Loucy (cell line): ENCODE measurements at regions not wholly inside any gene's neighbourhood (a gene's known extent, or its start where the extent isn't known, plus 50 kb on each side); places are given as distances from the start of the nearest gene placed in this dataset.

Source experiments
- H2AFZ ChIP-seq: fragments of 200-600 bp; sonication (generic); 2 replicates; pipeline ENCODE4 v1.6.0; 2016; ENCODE audit warnings: antibody characterized with exemption, mild to moderate bottlenecking, low read length, moderate library complexity
- H3F3A ChIP-seq: fragments of 200-600 bp; 2 replicates; pipeline ENCODE4 v1.6.0; 2016; ENCODE audit warnings: antibody characterized with exemption, low read depth, mild to moderate bottlenecking
- H3K27me3 ChIP-seq: fragments of 200-600 bp; sonication (generic); 2 replicates; pipeline ENCODE4 v1.6.1; 2014; ENCODE audit warnings: low read length, mild to moderate bottlenecking; ENCODE audit not compliant: insufficient read depth, poor library complexity, severe bottlenecking
- H3K36me3 ChIP-seq: fragments of 200-600 bp; sonication (generic); 2 replicates; pipeline ENCODE4 v1.6.1; 2016; ENCODE audit warnings: low read length; ENCODE audit not compliant: insufficient read depth
- H3K4me1 ChIP-seq: fragments of 200-600 bp; sonication (generic); 2 replicates; pipeline ENCODE4 v1.5.1; 2014; ENCODE audit warnings: low read length, mild to moderate bottlenecking; ENCODE audit not compliant: insufficient read depth, poor library complexity, severe bottlenecking
- H3K4me2 ChIP-seq: fragments of 200-600 bp; sonication (generic); 2 replicates; pipeline ENCODE4 v1.6.0; 2014; ENCODE audit warnings: antibody characterized with exemption, low read length, low read depth, mild to moderate bottlenecking; ENCODE audit not compliant: poor library complexity, severe bottlenecking
- H3K4me3 ChIP-seq: fragments of 200-600 bp; sonication (generic); 2 replicates; pipeline ENCODE4 v1.5.1; 2014; ENCODE audit warnings: low read length, mild to moderate bottlenecking, mixed read lengths; ENCODE audit not compliant: poor library complexity, severe bottlenecking
- H3K79me2 ChIP-seq: fragments of 200-600 bp; sonication (generic); 2 replicates; pipeline ENCODE4 v1.6.1; 2014; ENCODE audit warnings: low read length; ENCODE audit not compliant: insufficient read depth
- H3K9ac ChIP-seq: fragments of 200-600 bp; sonication (generic); 2 replicates; pipeline ENCODE4 v1.6.0; 2014; ENCODE audit warnings: mild to moderate bottlenecking, low read depth, low read length, moderate library complexity; ENCODE audit not compliant: poor library complexity, severe bottlenecking
- H3K9me2 ChIP-seq: fragments of 200-600 bp; sonication (generic); replicated peaks from 2 replicates; pipeline ENCODE4 v1.6.1; 2016; ENCODE audit warnings: low read depth, low read length, mixed read lengths
- H3K9me3 ChIP-seq: fragments of 200-600 bp; sonication (generic); 2 replicates; pipeline ENCODE4 v1.6.1; 2014; ENCODE audit warnings: mild to moderate bottlenecking, antibody characterized with exemption, low read length, low read depth; ENCODE audit not compliant: insufficient read depth
- H4K20me1 ChIP-seq: fragments of 200-600 bp; sonication (generic); 2 replicates; pipeline ENCODE4 v1.6.0; 2014; ENCODE audit warnings: antibody characterized with exemption, low read length, mild to moderate bottlenecking; ENCODE audit not compliant: insufficient read depth, poor library complexity, severe bottlenecking
- CTCF ChIP-seq: fragments of 200-600 bp; sonication (generic); conservative IDR thresholded peaks from 2 replicates; pipeline ENCODE4 v1.5.1; 2014; ENCODE audit warnings: mild to moderate bottlenecking, antibody characterized with exemption, low read length
- EZH2phosphoT487 ChIP-seq: fragments of 200-600 bp; IDR thresholded peaks from 2 replicates; pipeline ENCODE4 v1.6.1; 2018; ENCODE audit warnings: antibody characterized with exemption, mild to moderate bottlenecking, moderate library complexity, borderline replicate concordance

DNA sequence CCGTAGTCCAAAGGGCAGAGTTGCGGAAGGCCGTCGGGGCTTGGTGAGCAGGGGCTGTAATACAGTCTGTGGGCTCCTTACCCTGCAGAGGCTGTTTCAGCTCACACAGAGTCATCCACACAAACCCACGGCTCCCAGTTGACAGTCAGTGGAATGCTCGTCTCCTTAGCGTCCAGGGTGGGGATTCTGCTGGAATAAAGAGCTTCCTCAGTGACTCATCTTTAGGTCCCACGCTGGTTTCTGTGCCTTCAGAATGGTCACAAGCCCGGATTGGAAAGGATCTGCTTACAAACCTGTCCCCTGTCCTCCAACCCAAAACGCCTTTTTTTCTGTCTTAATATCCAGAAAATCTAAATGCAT, 201.3 kb upstream of the TPM1 start:
- no peaks in the 10 kb centered on the region for H3K4me1 ChIP-seq
- H3K36me3 ChIP-seq, result no peaks in the 10 kb centered on the region
- no peaks in the 10 kb centered on the region for H3K9me2 ChIP-seq
- no peak overlapping the region for H3K4me2 ChIP-seq
- no peaks in the 10 kb centered on the region for H4K20me1 ChIP-seq
- no peaks in the 10 kb centered on the region for H3K27me3 ChIP-seq
- H3F3A ChIP-seq, result no peaks in the 10 kb centered on the region
- no peaks in the 10 kb centered on the region for H3K79me2 ChIP-seq
- no peaks in the 10 kb centered on the region for H3K9me3 ChIP-seq
- no peak overlapping the region for H3K4me3 ChIP-seq
- no peak overlapping the region for H3K9ac ChIP-seq
- H2AFZ ChIP-seq, result no peak overlapping the region
- no peak for TF ChIP-seq CTCF
- TF ChIP-seq EZH2phosphoT487, result no peak

GRCh38 chr15:62841891-62842559, 200.5 kb upstream of the TPM1 start:
- Histone ChIP-seq H3K27me3 (no peaks in the 10 kb centered on the region), H3K9me3 (no peaks in the 10 kb centered on the region), H3K4me3 (no peak overlapping the region), H3K9me2 (no peaks in the 10 kb centered on the region), H3F3A (no peaks in the 10 kb centered on the region), H4K20me1 (no peaks in the 10 kb centered on the region), H3K36me3 (no peaks in the 10 kb centered on the region), H3K4me2 (no peak overlapping the region), H3K4me1 (no peaks in the 10 kb centered on the region), H3K9ac (no peak overlapping the region), H3K79me2 (no peaks in the 10 kb centered on the region), H2AFZ (no peak overlapping the region)
- TF ChIP-seq EZH2phosphoT487, result no peak
- TF ChIP-seq CTCF, result no peak

DNA sequence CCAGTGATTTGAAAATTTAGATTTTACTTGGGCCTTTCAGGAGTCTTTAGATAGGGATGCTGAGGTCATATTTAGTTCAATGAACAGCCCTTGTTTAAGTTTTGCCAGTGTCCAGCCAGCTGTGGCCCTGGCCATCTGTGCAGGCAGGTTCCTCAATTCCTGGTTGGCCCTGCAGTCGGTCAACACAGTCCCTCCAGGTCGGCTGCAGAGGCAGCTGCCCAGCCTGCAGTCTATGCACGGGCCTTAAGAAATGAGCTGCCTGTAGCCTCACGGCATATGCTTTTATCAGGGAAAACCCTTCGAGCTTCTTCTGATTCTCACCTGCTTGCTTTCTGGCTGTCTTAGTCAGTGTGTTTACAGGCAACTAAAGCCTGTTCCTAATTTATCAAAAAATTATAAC, 199.2 kb upstream of the TPM1 start:
- Histone ChIP-seq H3K79me2 (no peaks in the 10 kb centered on the region), H3K4me3 (no peak overlapping the region), H3K4me1 (peaks cover 2% of the 10 kb centered on the region), H3K9ac (no peak overlapping the region), H3K9me3 (no peaks in the 10 kb centered on the region), H3K27me3 (no peaks in the 10 kb centered on the region), H2AFZ (no peak overlapping the region), H3K9me2 (no peaks in the 10 kb centered on the region), H3K4me2 (no peak overlapping the region), H4K20me1 (no peaks in the 10 kb centered on the region), H3K36me3 (no peaks in the 10 kb centered on the region), H3F3A (no peaks in the 10 kb centered on the region)
- TF ChIP-seq CTCF, result no peak
- TF ChIP-seq EZH2phosphoT487, result no peak
